Neural cell (in vitro differentiated cells): ENCODE measurements at regions not wholly inside any gene's neighbourhood (a gene's known extent, or its start where the extent isn't known, plus 50 kb on each side); places are given as distances from the start of the nearest gene placed in this dataset.

Source experiments
- EZH2 ChIP-seq: fragments of 200-600, 300-800 bp; shearing (Covaris generic), sonication (generic); IDR thresholded peaks from 2 replicates; pipeline ENCODE4 v1.6.1; 2014; ENCODE audit warnings: antibody characterized with exemption, low read length, borderline replicate concordance, mild to moderate bottlenecking; ENCODE audit not compliant: insufficient read depth, poor library complexity, severe bottlenecking
- TAF1 ChIP-seq: IDR thresholded peaks from 2 replicates; pipeline ENCODE4 v1.6.1; 2012; ENCODE audit warnings: low read depth

DNA sequence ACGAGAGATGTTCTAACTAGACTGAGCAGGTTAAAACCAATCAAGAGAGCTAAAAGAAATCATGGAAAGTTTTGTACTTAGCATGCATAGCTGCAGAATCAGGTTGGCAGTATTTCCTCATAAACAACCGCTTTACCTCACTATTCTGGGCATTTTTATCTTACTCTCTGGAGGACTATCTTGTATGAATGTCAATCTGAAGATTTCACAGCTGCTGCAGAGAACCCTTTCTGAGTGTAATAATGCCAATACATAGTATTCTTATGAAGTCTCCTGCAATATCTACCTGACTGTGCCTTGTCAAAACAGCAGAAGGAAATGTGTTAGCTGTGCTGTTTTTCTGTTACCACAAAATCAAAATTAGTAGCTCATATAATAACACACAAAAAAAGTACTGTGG lies 705.9 kb upstream of the FSHR start:
- TF ChIP-seq EZH2 (no peak), TAF1 (no peak)
